ENCODE measurements at regions not wholly inside any gene's neighbourhood (a gene's known extent, or its start where the extent isn't known, plus 50 kb on each side); places are given as distances from the start of the nearest gene placed in this dataset.

GRCh38 chr5:164119806-164120447 is 614.5 kb downstream of the MAT2B start:
- no peak for TF ChIP-seq CTCF (IDR thresholded peaks at IDR 0.05)
- no peak for TF ChIP-seq POLR2A (IDR thresholded peaks at IDR 0.05)

Measured in thyroid gland (tissue), 4 donors.